ENCODE measurements at regions not wholly inside any gene's neighbourhood (a gene's known extent, or its start where the extent isn't known, plus 50 kb on each side); places are given as distances from the start of the nearest gene placed in this dataset.
"Not testable (repeated sequence)": the region's sequence is repeated elsewhere in the genome, so short reads cannot be mapped to it uniquely, and the experiment has no call there.

- TF ChIP-seq, protein P1, sequence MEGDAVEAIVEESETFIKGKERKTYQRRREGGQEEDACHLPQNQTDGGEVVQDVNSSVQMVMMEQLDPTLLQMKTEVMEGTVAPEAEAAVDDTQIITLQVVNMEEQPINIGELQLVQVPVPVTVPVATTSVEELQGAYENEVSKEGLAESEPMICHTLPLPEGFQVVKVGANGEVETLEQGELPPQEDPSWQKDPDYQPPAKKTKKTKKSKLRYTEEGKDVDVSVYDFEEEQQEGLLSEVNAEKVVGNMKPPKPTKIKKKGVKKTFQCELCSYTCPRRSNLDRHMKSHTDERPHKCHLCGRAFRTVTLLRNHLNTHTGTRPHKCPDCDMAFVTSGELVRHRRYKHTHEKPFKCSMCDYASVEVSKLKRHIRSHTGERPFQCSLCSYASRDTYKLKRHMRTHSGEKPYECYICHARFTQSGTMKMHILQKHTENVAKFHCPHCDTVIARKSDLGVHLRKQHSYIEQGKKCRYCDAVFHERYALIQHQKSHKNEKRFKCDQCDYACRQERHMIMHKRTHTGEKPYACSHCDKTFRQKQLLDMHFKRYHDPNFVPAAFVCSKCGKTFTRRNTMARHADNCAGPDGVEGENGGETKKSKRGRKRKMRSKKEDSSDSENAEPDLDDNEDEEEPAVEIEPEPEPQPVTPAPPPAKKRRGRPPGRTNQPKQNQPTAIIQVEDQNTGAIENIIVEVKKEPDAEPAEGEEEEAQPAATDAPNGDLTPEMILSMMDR (IDR thresholded peaks at IDR 0.05), result no peak
- Histone ChIP-seq H3K4me3 (no peak overlapping the region), H3K27ac (no peak overlapping the region)
- DNase-seq (ENCODE audit: low spot score), result no peak
Measured at GRCh38 chr3:95514260-95514659, 1300.1 kb upstream of the EPHA6 start.

DNA sequence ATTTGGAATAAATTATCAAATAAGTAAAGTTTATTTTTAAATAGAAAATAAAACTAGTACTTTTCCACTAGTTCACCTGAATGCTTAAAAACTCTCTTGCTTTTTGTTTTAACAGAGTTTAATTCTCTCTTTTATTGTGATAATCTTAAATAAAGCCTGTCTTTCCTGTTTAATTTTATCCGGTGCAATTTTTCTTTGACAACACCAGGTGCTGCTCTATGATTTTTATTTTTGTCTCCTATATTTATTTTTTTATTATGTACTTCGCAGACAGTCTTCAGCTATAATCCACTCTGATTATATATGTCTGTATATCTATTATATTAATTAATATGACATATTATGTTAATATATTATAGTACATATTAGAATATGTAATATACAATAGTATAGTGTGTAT is 1293.0 kb upstream of the EPHA6 start:
- Histone ChIP-seq H3K4me3 (no peak overlapping the region), H3K27ac (no peak overlapping the region)
- TF ChIP-seq, protein P1 (IDR thresholded peaks at IDR 0.05), result no peak
- no peak for DNase-seq (ENCODE audit: low spot score)

- TF ChIP-seq, protein P1 (IDR thresholded peaks at IDR 0.05), result no peak
- DNase-seq (ENCODE audit: low spot score), result no peak
- Histone ChIP-seq H3K27ac (no peak overlapping the region), H3K4me3 (no peak overlapping the region)
Measured at GRCh38 chr3:95522449-95522848, 1291.9 kb upstream of the EPHA6 start.

DNA sequence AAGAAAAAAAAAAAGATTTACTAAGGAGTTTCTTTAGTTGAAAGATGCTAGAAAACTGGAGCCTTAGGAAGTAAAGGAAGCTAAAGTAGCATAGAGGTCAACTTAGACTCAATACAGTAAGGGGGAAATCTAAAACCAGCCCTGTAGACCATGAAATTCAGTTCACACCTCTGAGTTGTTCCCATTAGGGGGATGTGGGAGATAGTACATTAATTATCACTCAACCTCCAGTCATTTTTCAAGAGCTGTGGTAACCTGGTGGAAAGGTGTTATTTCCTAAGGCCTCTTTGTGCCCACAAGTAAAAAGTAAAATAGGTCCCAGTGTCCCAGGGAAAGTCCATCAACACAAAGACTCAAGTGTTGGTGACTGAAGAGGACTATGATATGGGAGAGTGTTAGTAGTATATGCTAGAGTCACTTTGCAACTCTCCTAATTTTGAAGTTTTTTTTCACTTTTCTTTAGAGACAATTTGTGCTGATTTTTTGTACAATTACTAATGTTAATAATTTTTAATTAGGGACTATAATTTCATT is 1274.4 kb upstream of the EPHA6 start:
- Histone ChIP-seq H3K27ac (no peak overlapping the region), H3K4me3 (no peak overlapping the region)
- TF ChIP-seq, protein P1 (IDR thresholded peaks at IDR 0.05), result no peak
- no peak for DNase-seq (ENCODE audit: low spot score)

DNA sequence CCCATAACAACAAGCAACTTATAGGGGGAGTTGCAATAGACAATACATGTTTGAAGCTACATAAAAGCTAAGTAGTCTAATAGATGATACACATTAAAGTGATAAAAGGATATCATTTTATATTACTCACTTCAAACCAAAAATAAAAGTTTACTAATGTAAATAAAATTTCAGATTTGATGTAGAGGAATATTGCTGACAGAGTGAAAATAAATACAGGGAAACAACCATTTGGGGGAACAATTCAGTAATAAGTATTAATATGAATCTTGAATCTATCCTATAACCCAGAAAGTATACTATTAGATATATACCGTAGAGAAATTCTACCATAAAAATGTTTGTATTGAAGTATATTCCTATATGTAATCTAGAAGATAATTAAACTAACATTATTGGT is 1248.9 kb upstream of the EPHA6 start:
- Histone ChIP-seq H3K4me3 (no peak overlapping the region), H3K27ac (no peak overlapping the region)
- DNase-seq (ENCODE audit: low spot score), result no peak
- TF ChIP-seq, protein P1 (IDR thresholded peaks at IDR 0.05), result no peak

- DNase-seq (ENCODE audit: low spot score), result no peak
- Histone ChIP-seq H3K4me3 (no peak overlapping the region), H3K27ac (no peak overlapping the region)
- TF ChIP-seq, protein P1 (IDR thresholded peaks at IDR 0.05), result no peak
Measured at GRCh38 chr3:95567346-95567745, 1247.0 kb upstream of the EPHA6 start.

DNA sequence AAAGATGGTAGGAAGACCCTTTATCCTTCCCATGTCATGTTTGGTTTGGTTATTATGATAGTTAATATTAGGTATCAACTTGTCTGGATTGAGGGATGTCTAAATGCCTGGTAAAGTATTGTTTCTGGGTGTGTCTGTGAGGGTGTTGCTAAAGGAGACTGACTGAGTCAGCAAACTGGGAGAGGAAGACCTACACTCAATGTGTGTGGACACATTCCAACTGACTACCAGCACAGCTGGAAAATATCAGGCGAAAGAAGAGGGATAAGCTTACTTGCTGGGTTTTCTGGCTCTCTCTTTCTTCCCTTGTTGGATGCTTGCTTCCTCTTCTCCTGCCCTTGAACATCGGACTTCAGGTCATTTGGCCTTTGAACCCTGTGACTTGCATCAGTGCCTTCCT is 1227.6 kb upstream of the EPHA6 start:
- TF ChIP-seq, protein P1 (IDR thresholded peaks at IDR 0.05), result no peak
- Histone ChIP-seq H3K27ac (no peak overlapping the region), H3K4me3 (no peak overlapping the region)
- DNase-seq (ENCODE audit: low spot score), result no peak

- not testable (repeated sequence) for DNase-seq (ENCODE audit: low spot score); H3K27ac ChIP-seq; H3K4me3 ChIP-seq
Measured at GRCh38 chr3:95587641-95588040, 1226.8 kb upstream of the EPHA6 start.

Measured in coronary artery (tissue), 2 donors.